Thyroid gland (tissue), 4 donors: ENCODE measurements at regions not wholly inside any gene's neighbourhood (a gene's known extent, or its start where the extent isn't known, plus 50 kb on each side); places are given as distances from the start of the nearest gene placed in this dataset.

ENCODE experiments used
- CTCF ChIP-seq, 6 experiments: fragments of 200-600 bp in 3 of 6; fragments of 450-650 bp in 3 of 6; sonication (generic) in 3 of 6; IDR thresholded peaks; one replicate each; pipeline ENCODE4 v1.5.1; 2016 to 2019; ENCODE audit warnings: antibody characterized with exemption in 6 of 6, mild to moderate bottlenecking in 2 of 6, inconsistent platforms in 1 of 6, moderate library complexity in 1 of 6
- POLR2A ChIP-seq, 2 donors: fragments of 450-650 bp; IDR thresholded peaks; one replicate each; pipeline ENCODE4 v1.6.1; 2017; ENCODE audit warnings: antibody characterized with exemption in 2 of 2, mild to moderate bottlenecking in 2 of 2, moderate library complexity in 1 of 2

GRCh38 chr13:78319101-78319627 lies 284.2 kb downstream of the POU4F1 start:
- no peak for TF ChIP-seq CTCF (IDR thresholded peaks at IDR 0.05)
- no peak for TF ChIP-seq POLR2A (IDR thresholded peaks at IDR 0.05)
